GM12874 (cell line): ENCODE measurements at regions not wholly inside any gene's neighbourhood (a gene's known extent, or its start where the extent isn't known, plus 50 kb on each side); places are given as distances from the start of the nearest gene placed in this dataset.

Experiments used
- TF ChIP-seq, protein P1 (sequence below): IDR thresholded peaks from 2 replicates; pipeline ENCODE4 v1.5.1; 2011; ENCODE audit warnings: low read depth, mild to moderate bottlenecking, control low read depth, low read length, moderate library complexity; ENCODE audit not compliant: insufficient read depth

DNA sequence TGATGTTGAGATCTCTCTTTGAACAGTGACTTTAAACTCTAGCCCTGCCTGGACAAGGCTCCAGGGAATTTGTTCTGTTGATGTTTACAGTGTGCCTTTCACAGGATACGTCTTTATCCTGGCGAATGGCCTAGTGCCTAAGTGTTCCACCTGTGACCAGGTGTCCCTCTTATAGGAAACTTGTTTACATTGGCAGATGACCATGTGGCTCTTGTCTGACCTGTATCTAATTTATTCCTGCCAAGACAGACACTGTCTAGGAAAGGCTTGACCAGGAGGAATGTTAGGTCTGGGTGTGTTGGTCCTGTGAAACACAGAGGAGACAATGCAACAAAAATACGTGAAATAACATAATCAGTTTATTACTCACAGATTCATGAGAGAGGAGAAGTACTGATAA, 875.6 kb downstream of the METTL15 start:
- TF ChIP-seq, protein P1, sequence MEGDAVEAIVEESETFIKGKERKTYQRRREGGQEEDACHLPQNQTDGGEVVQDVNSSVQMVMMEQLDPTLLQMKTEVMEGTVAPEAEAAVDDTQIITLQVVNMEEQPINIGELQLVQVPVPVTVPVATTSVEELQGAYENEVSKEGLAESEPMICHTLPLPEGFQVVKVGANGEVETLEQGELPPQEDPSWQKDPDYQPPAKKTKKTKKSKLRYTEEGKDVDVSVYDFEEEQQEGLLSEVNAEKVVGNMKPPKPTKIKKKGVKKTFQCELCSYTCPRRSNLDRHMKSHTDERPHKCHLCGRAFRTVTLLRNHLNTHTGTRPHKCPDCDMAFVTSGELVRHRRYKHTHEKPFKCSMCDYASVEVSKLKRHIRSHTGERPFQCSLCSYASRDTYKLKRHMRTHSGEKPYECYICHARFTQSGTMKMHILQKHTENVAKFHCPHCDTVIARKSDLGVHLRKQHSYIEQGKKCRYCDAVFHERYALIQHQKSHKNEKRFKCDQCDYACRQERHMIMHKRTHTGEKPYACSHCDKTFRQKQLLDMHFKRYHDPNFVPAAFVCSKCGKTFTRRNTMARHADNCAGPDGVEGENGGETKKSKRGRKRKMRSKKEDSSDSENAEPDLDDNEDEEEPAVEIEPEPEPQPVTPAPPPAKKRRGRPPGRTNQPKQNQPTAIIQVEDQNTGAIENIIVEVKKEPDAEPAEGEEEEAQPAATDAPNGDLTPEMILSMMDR: no peak

DNA sequence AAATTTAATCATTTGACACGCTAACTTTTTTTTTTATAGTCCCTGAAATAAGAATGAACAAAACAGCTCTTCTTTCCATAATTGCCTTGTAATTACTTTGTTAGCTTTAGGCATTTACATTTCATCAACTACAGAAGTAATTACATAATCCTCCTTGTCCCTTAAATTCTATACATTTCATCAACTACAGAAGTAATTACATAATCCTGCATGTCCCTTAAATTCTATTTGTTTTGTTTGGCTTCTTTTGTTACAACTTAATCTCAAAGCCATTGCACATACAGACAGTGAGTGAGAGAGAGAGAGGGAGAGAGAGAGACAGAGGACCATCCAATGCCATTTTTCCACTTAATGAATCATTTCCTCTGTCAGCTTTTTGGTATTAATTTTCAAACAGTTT, 873.2 kb downstream of the METTL15 start:
- TF ChIP-seq, protein P1: no peak

DNA sequence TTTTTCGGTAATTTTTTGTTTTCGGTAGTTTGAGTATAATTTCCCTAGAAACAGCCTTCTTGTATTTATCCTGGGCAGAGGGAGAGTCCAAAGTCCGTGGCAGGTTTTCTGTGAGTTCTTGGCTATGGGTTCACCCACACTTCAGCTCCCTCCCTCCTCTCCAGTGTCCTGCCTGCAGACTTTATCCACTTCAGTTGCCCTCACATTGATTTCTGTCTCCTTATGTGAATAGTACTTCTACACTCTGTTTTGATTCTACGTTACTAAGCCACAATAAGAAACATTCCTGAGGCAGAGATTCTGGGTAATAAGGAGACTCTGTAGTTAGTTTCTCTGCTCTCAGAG, 868.6 kb downstream of the METTL15 start:
- TF ChIP-seq, protein P1: no peak

DNA sequence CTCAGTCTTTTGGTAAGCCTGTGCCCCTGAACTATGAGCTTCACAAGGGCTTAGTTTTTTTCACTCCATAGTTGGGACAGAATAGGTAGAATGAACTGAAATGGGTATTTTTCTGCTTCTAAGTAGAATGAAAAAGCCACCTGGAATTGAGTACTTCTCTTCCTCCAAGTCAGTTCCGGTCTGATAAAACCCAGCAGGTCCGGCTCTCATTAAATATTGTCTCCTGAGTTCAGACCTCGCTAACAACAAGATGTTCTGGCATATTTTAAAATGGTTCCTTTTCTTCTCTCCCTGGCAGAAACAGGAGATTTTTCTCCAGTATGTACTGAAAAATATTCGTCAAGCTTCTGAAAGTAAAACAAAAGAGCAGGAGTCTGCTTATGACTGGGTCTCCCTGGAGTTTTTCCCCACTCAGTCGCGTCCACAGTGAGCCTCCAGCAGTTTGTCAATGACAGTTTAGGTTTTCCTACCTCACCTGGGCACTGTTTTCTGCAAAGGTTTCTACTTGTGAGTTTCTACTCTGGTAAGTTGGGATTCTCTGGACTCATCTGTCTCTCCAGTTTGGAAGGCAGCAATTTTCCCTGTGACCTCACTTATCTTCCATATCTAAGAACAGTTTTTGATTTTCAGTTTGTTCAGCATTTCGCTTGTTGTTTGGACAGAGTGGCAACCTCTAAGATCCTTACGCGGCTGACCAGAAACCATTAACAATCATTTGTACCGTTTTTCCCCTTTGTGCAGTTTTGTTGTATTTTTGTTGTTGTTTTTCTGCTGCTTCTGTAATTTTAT, 868.0 kb downstream of the METTL15 start:
- TF ChIP-seq, protein P1: no peak

DNA sequence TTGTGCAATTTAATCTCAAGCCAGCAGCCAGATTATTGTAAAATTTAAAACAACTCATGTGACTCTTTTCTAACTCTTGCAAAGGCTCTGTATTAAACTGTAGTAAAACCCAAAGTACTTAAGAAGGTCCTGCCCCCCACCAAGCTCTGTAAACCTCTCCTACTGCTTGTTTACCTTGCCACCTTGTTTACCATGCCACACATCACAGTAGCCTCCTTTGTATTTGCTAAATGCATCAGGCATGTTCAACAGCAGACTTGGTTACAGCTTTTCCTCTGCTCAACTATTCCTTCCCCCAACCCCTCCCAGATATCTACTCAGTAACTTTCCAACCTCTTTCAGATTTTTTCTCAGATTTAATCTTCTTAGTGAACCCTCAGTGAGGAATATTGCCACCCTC, 861.6 kb downstream of the METTL15 start:
- TF ChIP-seq, protein P1: no peak

DNA sequence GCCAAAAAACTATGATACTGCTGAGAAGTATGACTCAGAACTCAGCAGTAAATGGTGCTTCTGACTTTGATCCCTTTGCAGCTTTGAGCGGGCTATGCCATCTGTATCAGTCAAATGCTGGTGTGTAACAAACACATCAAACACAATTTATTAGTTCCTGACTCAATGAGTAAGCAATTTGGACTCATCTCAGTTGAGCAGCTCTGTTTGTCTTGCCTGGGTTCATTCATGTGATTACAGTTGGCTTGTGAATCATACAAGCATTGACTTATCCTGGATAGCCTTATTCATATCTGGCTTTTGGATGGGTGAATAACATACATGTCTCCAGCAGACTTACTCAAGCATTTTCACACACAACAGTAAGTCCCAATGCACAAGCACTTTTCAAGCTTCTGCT, 858.8 kb downstream of the METTL15 start:
- TF ChIP-seq, protein P1: no peak

DNA sequence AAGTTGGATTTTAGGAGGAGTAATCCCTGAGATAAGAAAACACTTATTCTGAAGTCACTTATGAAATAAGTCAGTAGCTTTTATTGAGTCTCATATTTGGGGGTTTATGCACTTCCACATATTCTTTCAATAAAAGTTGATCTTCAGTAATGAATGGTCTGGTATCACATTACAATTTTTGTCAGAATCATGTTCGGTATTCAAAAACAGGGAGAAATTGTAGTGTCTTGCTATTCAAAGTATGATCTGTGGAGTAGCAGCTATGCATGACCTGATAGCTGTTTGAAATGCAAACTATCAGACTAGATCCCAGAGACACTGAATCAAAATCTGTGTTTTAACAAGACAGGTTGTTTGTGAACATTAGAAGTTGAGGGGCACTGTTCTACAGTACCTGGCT, 857.6 kb downstream of the METTL15 start:
- TF ChIP-seq, protein P1: no peak
